Left lobe of liver (tissue), 2 donors: ENCODE measurements at regions not wholly inside any gene's neighbourhood (a gene's known extent, or its start where the extent isn't known, plus 50 kb on each side); places are given as distances from the start of the nearest gene placed in this dataset.

Source experiments
- ATAC-seq: fragments of 200-7000 bp; cut with Tn5 transposase; one replicate; pipeline ENCODE4 v1.9.1; 2020; ENCODE audit warnings: mild to moderate bottlenecking, moderate library complexity
- DNase-seq: peaks from one replicate; pipeline ENCODE4 v3.0.0-alpha.2; 2020; ENCODE audit warnings: low spot score
- donor health status: DM: no; HTN: no; CAD: no; lungs with moderate emphysema.
- donor health status: DM: no; HTN: yes; CAD: no.

DNA sequence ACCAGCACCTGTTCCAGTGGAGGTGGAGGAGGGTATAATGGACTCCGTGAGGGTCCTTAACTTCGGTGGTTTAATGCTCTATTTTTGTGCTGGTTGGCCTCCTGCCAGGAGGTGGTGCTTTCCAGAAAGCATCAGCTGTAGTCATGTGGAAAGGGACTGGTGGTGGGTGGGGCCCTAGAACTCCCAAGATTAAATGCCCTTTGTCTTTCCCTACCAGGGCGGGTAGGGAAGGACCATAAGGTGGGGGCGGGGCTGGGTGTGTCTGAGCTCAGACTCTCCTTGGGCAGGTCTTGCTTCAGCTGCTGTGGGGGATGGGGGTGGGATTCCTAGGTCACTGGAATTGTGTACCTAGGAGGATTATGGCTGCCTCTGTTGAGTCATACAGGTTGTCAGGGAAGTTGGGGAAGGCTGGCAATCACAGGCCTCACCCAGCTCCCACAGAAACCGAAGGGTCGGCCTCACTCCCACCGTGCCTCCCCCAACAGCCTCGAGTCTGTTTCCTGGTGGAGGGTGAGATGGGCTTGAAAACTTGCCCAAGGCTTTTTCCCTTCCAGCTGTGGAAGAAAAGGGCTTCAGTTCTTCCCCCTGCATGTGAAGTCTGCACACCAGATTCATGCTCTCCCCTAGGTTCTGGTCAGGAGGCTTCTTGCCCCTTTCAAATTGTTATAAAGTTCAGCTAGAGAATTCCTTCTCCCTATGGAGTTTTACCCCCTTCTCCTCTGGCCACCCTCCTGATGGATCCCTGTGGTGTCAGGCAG lies 60.3 kb upstream of the CLDN10 start:
- DNase-seq (no peak), ATAC-seq (no peak)

- DNase-seq = no peak
- ATAC-seq = peak; percentile 87
These were observed 58.3 kb upstream of the CLDN10 start for GRCh38 chr13:95494082-95494681.

DNA sequence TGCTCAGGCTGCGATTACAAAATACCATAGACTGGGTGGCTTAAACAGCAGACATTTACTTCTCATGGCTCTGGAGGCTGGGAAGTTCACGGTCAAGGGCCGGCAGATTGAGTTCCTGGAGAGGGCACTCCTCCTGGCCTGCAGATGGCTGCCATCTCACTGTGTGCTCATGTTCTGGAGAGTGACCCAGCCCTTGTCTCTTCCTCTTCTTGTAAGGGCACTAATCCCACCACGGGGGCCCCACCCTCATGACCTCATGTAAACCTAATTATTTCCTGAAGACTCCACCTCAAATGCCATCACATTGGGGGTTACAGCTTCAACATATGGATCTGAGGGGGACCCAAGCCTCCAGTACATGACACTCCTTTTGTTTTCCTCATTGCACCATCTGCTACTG lies 56.0 kb upstream of the CLDN10 start:
- no peak for ATAC-seq

GRCh38 chr13:95497381-95497807 lies 55.1 kb upstream of the CLDN10 start:
- no peak for ATAC-seq
- DNase-seq = no peak

More for the DNA sequence above, 56.0 kb upstream of the CLDN10 start:
- DNase-seq = peak; percentile 24

DNA sequence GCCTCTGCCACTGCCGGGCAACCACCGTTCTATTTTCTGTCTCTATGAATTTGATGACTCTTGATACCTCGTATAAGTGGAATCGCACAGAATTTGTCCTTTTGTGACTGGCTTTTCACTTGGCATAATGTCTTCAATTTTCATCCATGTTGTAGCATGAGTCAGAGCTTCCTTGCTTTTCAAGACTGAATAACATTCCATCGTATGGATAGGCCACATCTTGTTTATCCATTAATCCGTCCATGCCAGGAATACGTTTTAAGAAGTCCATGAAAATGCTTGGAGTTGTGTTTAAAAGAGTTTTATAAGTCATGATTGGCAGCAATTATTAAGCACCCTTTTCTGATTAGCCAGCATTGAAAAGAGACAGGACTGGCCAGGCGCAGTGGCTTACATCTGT lies 53.6 kb upstream of the CLDN10 start:
- no peak for ATAC-seq

GRCh38 chr13:95499811-95500712 lies 52.5 kb upstream of the CLDN10 start:
- ATAC-seq (no peak), DNase-seq (no peak)

More for the DNA sequence above, 53.6 kb upstream of the CLDN10 start:
- DNase-seq = no peak

GRCh38 chr13:95502216-95502615 lies 50.3 kb upstream of the CLDN10 start:
- ATAC-seq = no peak
- DNase-seq = no peak
